GM12875 (cell line): ENCODE measurements at regions not wholly inside any gene's neighbourhood (a gene's known extent, or its start where the extent isn't known, plus 50 kb on each side); places are given as distances from the start of the nearest gene placed in this dataset.

Experiments used
- H3K4me3 ChIP-seq: one replicate; pipeline ENCODE4 v1.5.1; 2011; ENCODE audit warnings: low read depth, low read length, control low read depth
- CTCF ChIP-seq: IDR thresholded peaks from 2 replicates; pipeline ENCODE4 v1.5.1; 2011; ENCODE audit warnings: low read depth, mild to moderate bottlenecking, control low read depth, inconsistent platforms, low read length, moderate library complexity, borderline replicate concordance; ENCODE audit not compliant: insufficient read depth

DNA sequence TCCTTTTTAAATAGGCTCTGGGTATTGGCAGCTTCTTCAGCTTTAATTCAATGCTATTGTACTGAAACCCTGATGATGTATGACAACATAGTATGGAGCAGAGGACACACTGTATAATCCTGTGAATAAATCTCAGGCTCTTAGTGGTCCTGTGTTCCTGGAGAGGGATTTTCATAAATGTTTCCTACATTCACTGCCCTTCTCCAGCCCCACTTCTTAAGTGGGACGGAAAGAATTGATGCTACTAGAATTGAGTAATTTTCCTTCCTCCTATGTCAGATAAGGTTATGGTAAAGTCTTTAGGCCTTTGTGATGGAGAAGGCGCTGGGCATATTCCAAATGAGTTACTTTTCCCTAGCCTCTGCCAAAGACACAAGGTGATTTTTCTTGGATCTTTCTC is 779.4 kb downstream of the TNS3 start:
- no peak for TF ChIP-seq CTCF
- no peak overlapping the region for H3K4me3 ChIP-seq

- no peak overlapping the region for H3K4me3 ChIP-seq
- TF ChIP-seq CTCF, result no peak
Measured at GRCh38 chr7:46791188-46791587, 790.7 kb downstream of the TNS3 start.

DNA sequence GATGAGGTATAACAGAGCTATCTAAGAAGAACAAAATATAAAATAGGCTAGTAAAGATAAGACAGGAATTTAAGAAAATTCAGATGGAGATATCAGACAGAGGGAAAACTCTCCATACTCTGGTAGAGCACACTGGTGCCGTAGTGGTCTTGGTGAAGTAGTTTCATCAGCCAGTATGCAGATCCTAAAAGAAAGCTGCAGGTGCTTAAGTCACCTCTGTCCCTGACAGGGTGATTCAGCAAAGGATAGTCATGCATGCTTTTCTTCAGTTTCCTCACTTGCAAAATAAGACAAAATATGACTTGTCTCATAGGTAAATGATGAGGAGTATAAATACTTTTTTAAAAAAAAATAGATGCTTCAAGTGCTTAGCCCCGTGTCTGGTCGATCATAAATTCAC is 794.9 kb downstream of the TNS3 start:
- H3K4me3 ChIP-seq, result no peak overlapping the region
- no peak for TF ChIP-seq CTCF

DNA sequence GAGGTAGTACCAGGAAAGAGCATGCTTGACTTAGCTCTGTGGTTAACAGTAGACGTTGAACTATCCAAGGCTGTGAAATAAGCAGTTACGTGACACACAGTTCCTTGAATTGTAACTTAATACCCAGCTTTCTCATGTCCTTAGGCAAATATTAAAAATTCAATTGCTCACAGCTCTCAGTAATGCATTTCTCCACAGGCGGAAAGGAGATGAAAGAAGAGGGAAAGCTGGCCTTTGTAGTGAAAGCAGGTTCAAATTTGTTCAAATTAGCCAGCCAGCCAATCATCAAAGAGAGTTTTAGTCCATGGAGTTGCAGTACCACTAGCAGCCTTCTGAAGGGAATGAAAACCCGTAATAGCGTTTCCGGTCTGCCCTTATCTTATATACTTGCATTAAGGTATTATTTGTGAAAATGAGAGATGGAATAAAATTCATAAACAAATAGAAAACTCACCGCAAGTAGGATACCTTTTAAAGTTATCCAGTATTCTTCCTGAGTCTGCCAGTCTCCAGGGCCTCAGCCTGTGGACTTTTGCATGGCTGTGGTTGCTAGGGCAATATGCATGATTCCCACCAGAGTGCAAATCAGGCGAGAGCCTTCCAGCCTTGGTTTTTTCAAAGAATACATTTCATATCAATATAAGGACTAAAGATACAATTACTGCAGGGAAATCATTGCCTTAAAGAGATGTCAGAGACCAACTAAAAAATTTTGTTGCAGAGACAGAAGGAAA is 795.5 kb downstream of the TNS3 start:
- H3K4me3 ChIP-seq, result no peak overlapping the region
- no peak for TF ChIP-seq CTCF

DNA sequence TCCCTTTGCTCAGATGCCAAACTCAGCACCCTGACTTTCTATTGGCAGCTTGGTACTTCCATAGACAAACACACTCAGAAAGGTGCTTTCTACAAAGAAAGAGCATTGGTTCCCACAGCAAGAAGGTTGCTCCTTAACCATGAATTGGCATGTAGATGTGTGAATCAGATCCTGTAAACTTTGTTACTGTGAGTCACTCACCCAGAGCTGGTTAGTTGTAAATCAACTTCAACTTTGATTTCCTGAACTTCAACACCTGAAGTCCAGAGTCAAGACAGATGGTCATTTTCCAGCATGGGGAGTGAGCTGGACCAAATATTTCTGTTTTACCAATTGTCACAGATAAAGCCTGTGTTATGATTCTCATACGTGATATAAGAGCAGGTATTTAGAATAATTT is 797.2 kb downstream of the TNS3 start:
- TF ChIP-seq CTCF, result no peak
- no peak overlapping the region for H3K4me3 ChIP-seq

- no peak for TF ChIP-seq CTCF
- no peak overlapping the region for H3K4me3 ChIP-seq
Measured at GRCh38 chr7:46781901-46782439, 799.9 kb downstream of the TNS3 start.

DNA sequence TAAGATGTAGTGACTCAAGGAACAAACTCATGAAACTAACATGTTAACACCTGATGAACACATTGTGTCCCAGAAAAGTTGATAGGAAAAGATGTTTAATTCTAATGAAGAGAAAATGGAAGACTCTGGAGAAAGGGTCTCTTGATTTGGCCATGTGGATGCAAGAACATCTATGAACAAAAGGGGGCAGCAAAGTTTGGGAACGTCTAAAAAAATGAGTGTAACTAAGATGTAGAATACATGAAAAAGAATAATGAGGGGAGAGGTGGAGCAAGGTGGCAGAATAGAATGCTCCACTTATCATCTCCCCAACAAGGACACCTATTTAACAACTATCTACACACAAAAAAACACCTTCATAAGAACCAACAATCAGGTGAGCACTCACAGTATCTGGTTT is 805.1 kb downstream of the TNS3 start:
- H3K4me3 ChIP-seq, result no peak overlapping the region
- no peak for TF ChIP-seq CTCF
